Adrenal gland (tissue), 9 donors: ENCODE measurements at regions not wholly inside any gene's neighbourhood (a gene's known extent, or its start where the extent isn't known, plus 50 kb on each side); places are given as distances from the start of the nearest gene placed in this dataset.

Source experiments
- DNase-seq, 7 donors: peaks; one replicate each; pipeline ENCODE4 v3.0.0-alpha.2; 2019 to 2020
- H3K27ac ChIP-seq, 5 donors: fragments of 200-600 bp; sonication (generic) in 4 of 5; 1 replicate in 3 of 5; 2 replicates in 2 of 5; pipeline versions ENCODE4 v1.5.1 to v1.8.0; 2016 to 2020; ENCODE audit warnings: mild to moderate bottlenecking in 1 of 5
- H3K27me3 ChIP-seq: fragments of 200-600 bp; 2 replicates; pipeline ENCODE4 v1.8.0; 2021
- H3K36me3 ChIP-seq, 2 donors: fragments of 200-600 bp; replicated peaks in 1 of 2; 1 replicate in 1 of 2; 2 replicates in 1 of 2; pipeline versions ENCODE4 v1.5.1 to v1.8.0; 2018 to 2022
- H3K4me1 ChIP-seq, 2 donors: fragments of 200-600 bp; replicated peaks in 1 of 2; 1 replicate in 1 of 2; 2 replicates in 1 of 2; pipeline versions ENCODE4 v1.5.1 to v1.8.0; 2018 to 2021
- H3K4me3 ChIP-seq, 4 donors: fragments of 200-600 bp; sonication (generic) in 3 of 4; one replicate each; pipeline ENCODE4 v1.5.1; 2016 to 2018
- H3K9me3 ChIP-seq, 3 donors: fragments of 200-600 bp; sonication (generic) in 1 of 3; replicated peaks in 1 of 3; 1 replicate in 2 of 3; 2 replicates in 1 of 3; pipeline versions ENCODE4 v1.5.1 to v1.8.0; 2016 to 2021
- CTCF ChIP-seq, 6 experiments: fragments of 450-650 bp in 4 of 6; fragments of 200-600 bp in 2 of 6; sonication (generic) in 1 of 6; IDR thresholded peaks; 1 replicate in 5 of 6; 2 replicates in 1 of 6; pipeline versions ENCODE4 v1.5.1 to v1.8.0; 2016 to 2021; ENCODE audit warnings: antibody characterized with exemption in 6 of 6, mild to moderate bottlenecking in 2 of 6, moderate library complexity in 1 of 6
- POLR2A ChIP-seq, 2 donors: fragments of 450-650 bp; IDR thresholded peaks; one replicate each; pipeline ENCODE4 v1.6.1; 2017; ENCODE audit warnings: antibody characterized with exemption in 2 of 2, mild to moderate bottlenecking in 2 of 2, moderate library complexity in 1 of 2
- WGBS, 4 donors: extraction: QIAGEN DNeasy Blood & Tissue Kit in 2 of 4; methylation state at CpG; one replicate each; pipeline versions ENCODE4 v1.1.5 to v1.1.7; 2013 to 2017; 5-methylcytosine and 5-hydroxymethylcytosine counted together
- intact Hi-C, 2 donors: fragments of 100-400 bp; cut with DNase I; formaldehyde crosslinking; loops; one replicate each; pipeline versions ENCODE4 v1.14.1 to v1.15.0; 2022 to 2023
- small RNA-seq, 2 donors: library from RNA; depleted of rRNA; stranded (forward); fragments of <200 nt; gene quantifications; one replicate each; pipeline ENCODE3, GENCODE V24; 2016
- donor health status: healthy with polysubstance abuse.
- donor health status: Bipolar disorder and iron deficiency.
- donor health status: DM: yes; HTN: yes; CAD: no.
- donor health status: DM: no; HTN: no; CAD: no.
- donor health status: DM: no; HTN: no; CAD: no.

GRCh38 chr11:43245466-43245865 lies 66.3 kb upstream of the API5 start:
- DNase-seq: peak in 4 of 7 donors; percentile 12 to 34 (median 26)
- no peaks in the 10 kb centered on the region for H3K4me1 ChIP-seq
- H3K27ac ChIP-seq: no peak overlapping the region
- 28 to 62% (median 35%) methylated on average over 4 of the region's 4 CpGs for WGBS, 4 donors
- no peaks in the 10 kb centered on the region for H3K36me3 ChIP-seq
- intact Hi-C loops: no loop called here
- H3K9me3 ChIP-seq: no peaks in the 10 kb centered on the region
- no peak overlapping the region for H3K4me3 ChIP-seq
- no peak for TF ChIP-seq CTCF (IDR thresholded peaks at IDR 0.05)
- H3K27me3 ChIP-seq: no peaks in the 10 kb centered on the region

GRCh38 chr11:43250309-43250708 lies 61.5 kb upstream of the API5 start:
- no peak overlapping the region for H3K4me3 ChIP-seq
- intact Hi-C loops: no loop called here
- TF ChIP-seq POLR2A (IDR thresholded peaks at IDR 0.05): no peak
- no peak for TF ChIP-seq CTCF (IDR thresholded peaks at IDR 0.05)
- no peaks in the 10 kb centered on the region for H3K4me1 ChIP-seq
- no peaks in the 10 kb centered on the region for H3K9me3 ChIP-seq
- H3K36me3 ChIP-seq: no peaks in the 10 kb centered on the region
- no peak overlapping the region for H3K27ac ChIP-seq
- H3K27me3 ChIP-seq: no peaks in the 10 kb centered on the region
- DNase-seq: no peak

- no peaks in the 10 kb centered on the region for H3K4me1 ChIP-seq
- WGBS, 4 donors: 80 to 95% (median 89%) methylated on average over 2 of the region's 2 CpGs
- no peak overlapping the region for H3K4me3 ChIP-seq
Observed at GRCh38 chr11:43261775-43262174, 50.0 kb upstream of the API5 start.

More at GRCh38 chr11:43261775-43262174, 50.0 kb upstream of the API5 start:
- H3K27me3 ChIP-seq: no peaks in the 10 kb centered on the region
- TF ChIP-seq CTCF (IDR thresholded peaks at IDR 0.05) (no peak), POLR2A (IDR thresholded peaks at IDR 0.05) (no peak)
- no peaks in the 10 kb centered on the region for H3K36me3 ChIP-seq
- intact Hi-C loops: no loop called here
- H3K9me3 ChIP-seq: no peaks in the 10 kb centered on the region
- no peak overlapping the region for H3K27ac ChIP-seq
- no peak for DNase-seq

Small RNAs in the stretch of these regions (small RNA-seq; reads per million reads assigned to genes)
- gene AC021006.3 (0 reads per million in 2 donors), gene AC109810.1 (0 reads per million in 2 donors)
